K562 (cell line): ENCODE measurements at regions not wholly inside any gene's neighbourhood (a gene's known extent, or its start where the extent isn't known, plus 50 kb on each side); places are given as distances from the start of the nearest gene placed in this dataset.
A peak's percentile ranks its signal among the peaks of the same experiment; 100 is the strongest.

Experiments used
- CAMTA2 ChIP-seq: fragments of 250-450 bp; sonication (Bioruptor Pico); conservative IDR thresholded peaks from 2 replicates; pipeline ENCODE4 v1.5.1; 2022
- DIDO1 ChIP-seq: fragments of 450-650 bp; IDR thresholded peaks from 2 replicates; pipeline ENCODE4 v1.6.1; 2016; ENCODE audit warnings: low read depth, missing biosample characterization, missing genetic modification characterization
- GATAD2A ChIP-seq: fragments of 450-650 bp; IDR thresholded peaks from 2 replicates; pipeline ENCODE4 v1.6.1; 2017
- JUNB ChIP-seq: fragments of 450-650 bp; formaldehyde crosslinking; conservative IDR thresholded peaks from 2 replicates; pipeline ENCODE4 v1.4.0; 2020; ENCODE audit warnings: mild to moderate bottlenecking
- MGA ChIP-seq: fragments of 450-650 bp; IDR thresholded peaks from 2 replicates; pipeline ENCODE4 v1.6.1; 2016; ENCODE audit warnings: mild to moderate bottlenecking, moderate library complexity
- MYBL2 ChIP-seq, 2 experiments: fragments of 450-650 bp in 1 of 2; sonication (generic) in 1 of 2; formaldehyde crosslinking in 1 of 2; IDR thresholded peaks; 2 replicates each; pipeline versions ENCODE4 v1.6.1 to v1.8.1; 2017 to 2022; ENCODE audit warnings: borderline replicate concordance in 1 of 2, inconsistent platforms in 1 of 2, low read depth in 1 of 2, mild to moderate bottlenecking in 1 of 2, missing genetic modification reagents in 1 of 2, moderate library complexity in 1 of 2
- NCOR1 ChIP-seq: fragments of 450-650 bp; IDR thresholded peaks from 2 replicates; pipeline ENCODE4 v1.6.1; 2016; ENCODE audit warnings: mild to moderate bottlenecking, moderate library complexity
- NRF1 ChIP-seq, 2 experiments: fragments of 450-650 bp; IDR thresholded peaks in 1 of 2; conservative IDR thresholded peaks in 1 of 2; 2 replicates each; pipeline ENCODE4 v1.6.1; 2014; ENCODE audit warnings: mild to moderate bottlenecking in 2 of 2
- SRSF7 ChIP-seq: fragments of 200-400 bp; formaldehyde crosslinking; optimal IDR thresholded peaks from 2 replicates; pipeline ENCODE3; 2017; ENCODE audit warnings: mild to moderate bottlenecking, low read depth, low read length
- ZBTB33 ChIP-seq: sonication (generic); formaldehyde crosslinking; IDR thresholded peaks from 2 replicates; pipeline ENCODE4 v1.8.1; 2023; ENCODE audit warnings: mild to moderate bottlenecking, missing genetic modification reagents
- ZFPM2 ChIP-seq: fragments of 250-450 bp; sonication (Bioruptor Pico); IDR thresholded peaks from 2 replicates; pipeline ENCODE4 v1.5.1; 2022; ENCODE audit warnings: mild to moderate bottlenecking
- TF ChIP-seq, protein P1 (sequence below): fragments of 250-450 bp; sonication (Bioruptor Pico); IDR thresholded peaks from 2 replicates; pipeline ENCODE4 v1.4.0; 2020; ENCODE audit warnings: borderline replicate concordance

GRCh38 chr12:116336542-116337065, 59.1 kb upstream of the MED13L start (continued):
- TF ChIP-seq MGA (no peak), ZFPM2 (no peak), DIDO1 (tag) (no peak), NRF1 (conservative IDR thresholded peaks at IDR 0.05 in 1 of 2, IDR thresholded peaks at IDR 0.05 in 1 of 2) (0 out of 4 replicates have a peak, but pooled peaks of 1 of the 2 experiments have one; percentile 26), SRSF7 (no peak), CAMTA2 (CRISPR knock-in tag) (no peak), JUNB (no peak), ZBTB33 (CRISPR knock-in tag) (no peak), MYBL2 (IDR thresholded peaks at IDR 0.05; ENCODE audit: low read depth) (no peak), MYBL2 (CRISPR knock-in tag; IDR thresholded peaks at IDR 0.05; ENCODE audit: borderline replicate concordance) (no peak), NCOR1 (0 out of 2 replicates have a peak, but pooled peaks have one; percentile 15), GATAD2A (peak; percentile 71)
- TF ChIP-seq, protein P1, sequence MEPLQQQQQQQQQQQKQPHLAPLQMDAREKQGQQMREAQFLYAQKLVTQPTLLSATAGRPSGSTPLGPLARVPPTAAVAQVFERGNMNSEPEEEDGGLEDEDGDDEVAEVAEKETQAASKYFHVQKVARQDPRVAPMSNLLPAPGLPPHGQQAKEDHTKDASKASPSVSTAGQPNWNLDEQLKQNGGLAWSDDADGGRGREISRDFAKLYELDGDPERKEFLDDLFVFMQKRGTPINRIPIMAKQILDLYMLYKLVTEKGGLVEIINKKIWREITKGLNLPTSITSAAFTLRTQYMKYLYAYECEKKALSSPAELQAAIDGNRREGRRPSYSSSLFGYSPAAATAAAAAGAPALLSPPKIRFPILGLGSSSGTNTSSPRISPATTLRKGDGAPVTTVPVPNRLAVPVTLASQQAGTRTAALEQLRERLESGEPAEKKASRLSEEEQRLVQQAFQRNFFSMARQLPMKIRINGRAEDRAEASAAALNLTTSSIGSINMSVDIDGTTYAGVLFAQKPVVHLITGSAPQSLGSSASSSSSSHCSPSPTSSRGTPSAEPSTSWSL (CRISPR knock-in tag) = no peak
